GM04504 (cell line): ENCODE measurements at regions not wholly inside any gene's neighbourhood (a gene's known extent, or its start where the extent isn't known, plus 50 kb on each side); places are given as distances from the start of the nearest gene placed in this dataset.

Source experiments
- DNase-seq: peaks from one replicate; pipeline ENCODE4 v3.0.0-alpha.2; 2012; ENCODE audit warnings: low read depth

- no peak for DNase-seq
Observed at GRCh38 chr7:13447637-13448036, 541.8 kb downstream of the ETV1 start.

DNA sequence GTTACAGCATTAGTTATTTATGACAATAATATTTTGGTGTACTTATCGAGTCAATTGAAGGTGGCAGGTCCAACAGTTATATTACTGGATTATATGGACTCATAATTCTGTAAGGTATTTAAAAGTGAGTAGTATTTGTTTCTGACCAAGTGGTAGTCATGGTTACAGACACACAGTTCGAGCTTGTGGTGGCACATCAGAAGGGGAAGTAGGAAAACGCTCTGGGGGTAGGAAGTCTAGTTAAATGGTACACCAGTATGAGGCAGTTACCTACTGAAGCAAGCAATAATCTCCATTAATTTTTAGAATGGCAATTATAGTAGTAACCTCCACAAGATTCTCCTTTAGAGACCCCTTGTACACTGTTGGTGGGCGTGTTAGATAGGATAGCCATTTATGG lies 541.2 kb downstream of the ETV1 start:
- DNase-seq = no peak

GRCh38 chr7:13449460-13449859 lies 540.0 kb downstream of the ETV1 start:
- DNase-seq = no peak

DNA sequence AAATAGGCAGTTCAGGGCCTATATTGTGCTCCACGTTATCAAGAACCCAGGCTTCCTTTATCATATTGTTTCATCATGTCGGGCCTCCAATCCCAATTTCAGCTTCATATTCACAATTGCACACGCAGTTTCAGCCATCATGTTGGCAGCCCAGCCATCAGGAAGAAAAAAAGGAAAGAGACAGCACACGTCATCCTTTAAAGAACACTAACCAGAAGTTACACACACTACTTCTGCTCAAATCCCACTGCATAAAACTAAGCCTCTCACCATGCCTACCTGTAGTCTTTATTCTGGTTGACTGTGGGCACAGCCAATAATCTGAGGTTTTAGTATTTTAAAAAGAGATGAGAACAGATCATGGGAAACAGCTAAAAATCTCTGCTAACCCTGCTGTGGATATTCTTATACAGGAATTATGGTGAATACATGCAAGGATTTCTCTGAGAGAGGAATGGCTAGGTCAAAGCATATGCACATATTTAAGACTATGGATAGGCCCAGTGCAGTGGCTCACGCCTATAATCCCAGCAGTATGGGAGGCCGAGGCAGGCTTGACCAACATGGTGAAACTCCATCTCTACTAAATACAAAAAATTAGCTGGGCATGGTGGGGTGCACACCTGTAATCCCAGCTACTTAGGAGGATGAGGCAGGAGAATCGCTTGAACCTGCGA lies 534.4 kb downstream of the ETV1 start:
- no peak for DNase-seq

DNA sequence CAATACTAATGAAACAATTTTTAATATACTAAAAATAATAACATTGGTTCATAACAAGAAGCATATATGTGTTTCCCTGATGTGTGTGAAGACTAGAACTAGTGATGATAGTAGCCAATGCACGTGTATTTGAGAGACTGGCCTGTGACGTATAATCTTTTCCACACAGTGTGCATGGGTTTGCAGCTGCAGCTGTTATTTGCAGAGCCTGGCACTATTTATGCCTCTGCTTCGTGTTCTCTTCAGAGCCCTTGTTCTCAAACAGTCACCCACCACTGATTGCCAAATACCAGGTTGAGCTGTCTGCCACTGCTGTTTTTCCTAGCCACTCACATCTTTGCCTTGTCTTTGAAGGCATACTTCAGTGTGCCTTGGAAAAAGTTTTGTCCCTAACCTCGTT lies 531.7 kb downstream of the ETV1 start:
- no peak for DNase-seq

DNA sequence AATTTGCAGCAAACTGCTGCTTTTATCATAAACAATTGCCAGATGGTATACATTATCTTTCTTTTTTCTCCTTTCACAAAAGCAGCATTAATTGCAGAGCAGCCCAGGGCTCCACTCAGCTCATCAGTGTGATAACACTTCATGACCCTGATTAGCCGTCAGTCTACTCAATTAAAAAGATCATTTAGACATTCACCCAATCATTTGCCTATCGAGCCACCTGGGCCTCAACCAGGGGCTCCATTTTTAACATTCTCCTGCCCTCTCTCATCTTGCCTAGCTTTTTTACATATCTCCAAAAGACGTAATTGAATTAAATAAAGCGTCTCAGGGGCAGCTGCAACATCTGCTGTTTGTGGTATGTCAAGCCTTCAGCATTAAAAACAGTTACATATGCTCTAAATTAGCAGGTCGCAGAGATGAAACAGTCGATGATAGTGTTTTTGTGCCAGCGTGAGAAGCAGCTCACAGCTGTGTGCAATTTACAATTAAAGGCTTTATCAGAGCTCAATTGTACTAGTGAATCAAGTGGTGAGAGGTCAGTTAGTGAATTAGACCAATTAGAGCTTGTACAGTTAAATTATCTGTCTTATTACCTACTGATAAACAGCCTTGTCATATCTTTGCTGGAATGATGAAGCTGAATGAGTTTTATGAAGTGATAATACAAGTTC lies 522.5 kb downstream of the ETV1 start:
- peak; percentile 1 for DNase-seq

DNA sequence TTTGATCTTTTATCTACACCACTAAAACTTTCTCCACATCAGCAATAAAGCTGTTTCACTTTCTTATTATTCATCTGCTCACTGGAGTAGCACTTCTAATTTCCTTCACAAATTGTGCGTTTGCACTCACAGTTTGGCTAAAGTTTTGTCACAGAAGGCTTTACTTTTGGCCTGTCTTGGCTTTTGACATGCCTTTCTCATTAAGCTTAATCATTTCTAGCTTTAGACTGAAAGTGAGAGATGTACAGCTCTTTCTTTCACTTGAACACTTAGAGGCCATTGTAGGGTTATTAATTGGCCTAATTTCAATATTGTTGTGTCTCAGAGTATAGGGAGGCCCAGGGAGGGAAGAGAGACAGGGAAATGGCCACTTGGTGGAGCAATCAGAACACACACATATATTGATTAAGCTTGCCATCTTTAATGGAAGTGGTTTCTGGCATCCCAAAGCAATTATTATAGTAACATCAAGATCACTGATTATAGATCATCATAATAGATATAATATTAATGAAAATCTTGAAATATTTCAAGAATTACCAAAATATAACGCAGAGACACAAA lies 512.5 kb downstream of the ETV1 start:
- DNase-seq = no peak

- DNase-seq = no peak
Observed at GRCh38 chr7:13489386-13489785, 500.1 kb downstream of the ETV1 start.

GRCh38 chr7:13496976-13497375 lies 492.5 kb downstream of the ETV1 start:
- no peak for DNase-seq

- no peak for DNase-seq
Observed at GRCh38 chr7:13508586-13508985, 480.9 kb downstream of the ETV1 start.

GRCh38 chr7:13518738-13519137 lies 470.7 kb downstream of the ETV1 start:
- no peak for DNase-seq

- no peak for DNase-seq
Observed at GRCh38 chr7:13524076-13524475, 465.4 kb downstream of the ETV1 start.

GRCh38 chr7:13532028-13532753 lies 457.3 kb downstream of the ETV1 start:
- no peak for DNase-seq

- no peak for DNase-seq
Observed at GRCh38 chr7:13538669-13539068, 450.8 kb downstream of the ETV1 start.

GRCh38 chr7:13540429-13540828 lies 449.0 kb downstream of the ETV1 start:
- peak; percentile 13 for DNase-seq

GRCh38 chr7:13541326-13541725 lies 448.1 kb downstream of the ETV1 start:
- no peak for DNase-seq

GRCh38 chr7:13542451-13542850 lies 447.0 kb downstream of the ETV1 start:
- no peak for DNase-seq

GRCh38 chr7:13551503-13551902 lies 438.0 kb downstream of the ETV1 start:
- no peak for DNase-seq

GRCh38 chr7:13560441-13560840 lies 429.0 kb downstream of the ETV1 start:
- DNase-seq = peak; percentile 24

GRCh38 chr7:13563257-13563656 lies 426.2 kb downstream of the ETV1 start:
- no peak for DNase-seq

DNA sequence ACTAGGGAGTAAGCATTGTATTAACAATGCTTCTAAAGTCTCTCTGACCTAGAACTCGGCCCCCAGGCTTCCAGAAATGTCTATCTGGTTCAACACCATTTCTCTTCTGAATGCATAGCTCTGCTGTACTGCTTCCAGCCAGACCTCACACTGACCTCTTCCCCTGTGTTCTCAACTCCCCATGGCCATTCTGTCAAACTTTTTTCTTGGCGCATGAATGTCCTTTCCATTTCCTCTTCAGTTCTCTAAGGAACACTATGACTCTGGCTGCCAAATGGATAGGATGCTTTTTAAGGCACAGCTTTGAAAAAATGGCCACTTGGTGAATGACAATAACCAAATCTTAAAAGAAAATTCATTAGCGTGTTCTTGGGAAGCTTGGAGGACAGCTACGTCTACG lies 425.8 kb downstream of the ETV1 start:
- DNase-seq = no peak

DNA sequence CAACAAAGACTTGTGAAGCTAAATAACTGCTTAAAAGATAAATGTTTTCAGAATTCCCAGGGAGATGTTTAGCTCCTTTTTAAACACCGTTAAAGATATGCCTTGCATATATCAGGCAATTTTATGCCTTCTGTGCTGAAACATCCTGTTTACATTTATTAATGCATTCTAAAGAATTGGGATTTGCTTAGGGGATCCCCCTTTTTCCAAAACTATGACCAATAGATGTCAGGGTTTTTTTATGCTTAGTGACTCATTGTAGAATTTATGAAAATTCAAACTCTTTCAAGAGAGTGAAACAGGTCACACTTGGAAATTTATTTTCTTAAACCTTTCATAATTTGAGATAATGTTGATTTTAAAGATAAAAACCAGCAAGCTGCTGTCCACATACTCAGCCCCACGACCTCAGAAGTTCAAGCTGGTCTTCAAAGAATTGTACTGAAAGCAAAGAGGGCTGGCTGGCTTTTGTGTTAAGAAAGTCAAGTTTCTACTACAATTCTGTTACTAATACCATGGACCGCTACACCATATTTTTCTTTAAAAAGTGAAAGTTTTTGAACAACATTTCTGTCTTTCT lies 411.8 kb downstream of the ETV1 start:
- no peak for DNase-seq

DNA sequence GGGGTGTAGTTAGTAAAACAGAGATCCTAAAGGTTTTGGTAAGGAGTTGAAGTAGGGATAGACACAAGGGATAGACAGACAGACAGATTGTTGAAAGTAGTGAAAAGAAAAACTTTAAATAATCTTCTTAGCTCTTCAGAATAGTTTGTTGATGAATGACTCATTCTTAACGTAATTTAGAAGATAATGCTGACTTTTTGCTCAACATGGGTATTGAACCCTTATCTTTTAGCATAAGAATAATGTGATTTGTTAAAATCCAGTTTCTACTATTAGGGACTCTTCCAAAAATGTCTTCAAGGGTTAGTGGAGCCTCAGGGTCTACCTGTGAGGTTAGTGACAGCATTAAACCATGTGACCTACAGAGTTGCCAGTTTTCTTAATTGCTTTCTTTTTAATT lies 411.2 kb downstream of the ETV1 start:
- no peak for DNase-seq
